NCI-H748 (cell line): ENCODE measurements at regions not wholly inside any gene's neighbourhood (a gene's known extent, or its start where the extent isn't known, plus 50 kb on each side); places are given as distances from the start of the nearest gene placed in this dataset.

Experiments used
- DNase-seq: peaks from one replicate; lab custom pipeline; 2025; ENCODE audit not compliant: unreplicated experiment; lab: John Stamatoyannopoulos, UW

DNA sequence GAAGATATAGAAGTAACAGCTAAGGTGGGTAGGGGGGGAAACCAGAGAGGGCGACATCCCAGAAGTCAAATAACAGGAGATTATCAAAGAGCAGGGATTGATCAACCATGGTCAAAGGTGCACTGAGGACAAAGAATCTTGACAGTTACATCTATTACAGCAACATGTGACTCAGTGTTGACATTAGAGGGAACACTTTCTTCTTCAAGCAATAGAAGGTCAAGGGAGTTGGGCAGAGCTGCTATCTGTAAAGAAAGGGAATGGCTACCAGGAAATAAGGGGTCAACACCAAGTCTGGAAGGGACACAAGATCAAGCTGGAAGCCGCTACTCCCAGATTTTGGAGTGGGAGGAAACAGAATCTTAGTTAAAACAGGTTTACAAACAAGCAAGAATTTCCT, 611.0 kb downstream of the TSN start:
- DNase-seq, result no peak

DNA sequence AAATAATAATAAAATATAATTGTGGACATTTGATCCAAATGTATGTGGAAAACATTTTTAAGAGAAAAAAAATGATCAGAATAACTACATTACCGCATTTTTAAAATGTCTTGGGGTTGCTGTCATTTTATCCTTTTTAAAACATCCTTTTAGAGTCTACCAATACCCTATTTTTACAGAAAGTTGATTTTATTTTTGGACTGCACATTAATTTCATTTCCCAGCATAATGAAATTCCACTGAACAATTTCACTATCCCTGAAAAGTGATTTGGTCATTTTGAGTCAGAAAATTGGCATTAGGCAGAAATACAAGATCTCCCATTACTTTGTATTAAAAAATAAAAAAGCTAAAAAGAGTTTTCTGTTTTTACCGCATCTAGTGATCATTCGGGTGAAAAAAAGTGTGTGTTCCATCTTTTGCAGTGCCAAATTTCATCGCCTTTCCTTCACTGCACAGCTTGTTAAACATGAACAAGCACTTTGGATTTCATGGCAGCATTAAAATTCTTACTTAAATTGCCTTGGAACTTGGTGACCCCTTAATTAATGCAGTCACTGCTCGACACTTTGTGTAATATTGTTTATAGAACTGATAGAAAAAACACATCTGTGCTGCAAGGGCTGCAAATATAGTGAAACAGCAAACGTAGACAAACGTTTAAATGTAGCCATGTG, 611.7 kb downstream of the TSN start:
- no peak for DNase-seq

DNA sequence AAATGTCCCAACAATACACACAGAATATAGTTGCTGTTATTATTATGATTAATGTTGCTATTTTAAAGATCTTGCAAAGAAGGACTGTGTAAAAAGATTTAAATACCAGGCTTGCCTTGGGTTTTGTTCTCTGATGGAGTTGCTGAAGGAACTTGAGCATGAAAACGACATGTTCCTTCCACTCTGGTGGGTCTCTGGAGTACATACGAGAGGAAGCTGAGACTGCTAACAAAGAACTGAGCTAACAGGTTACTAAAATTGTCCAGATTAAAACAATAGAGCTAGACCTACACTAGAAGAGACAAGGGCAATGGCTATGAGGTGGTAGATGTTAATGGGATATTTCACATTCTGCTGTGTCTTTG, 612.2 kb downstream of the TSN start:
- DNase-seq, result no peak

DNA sequence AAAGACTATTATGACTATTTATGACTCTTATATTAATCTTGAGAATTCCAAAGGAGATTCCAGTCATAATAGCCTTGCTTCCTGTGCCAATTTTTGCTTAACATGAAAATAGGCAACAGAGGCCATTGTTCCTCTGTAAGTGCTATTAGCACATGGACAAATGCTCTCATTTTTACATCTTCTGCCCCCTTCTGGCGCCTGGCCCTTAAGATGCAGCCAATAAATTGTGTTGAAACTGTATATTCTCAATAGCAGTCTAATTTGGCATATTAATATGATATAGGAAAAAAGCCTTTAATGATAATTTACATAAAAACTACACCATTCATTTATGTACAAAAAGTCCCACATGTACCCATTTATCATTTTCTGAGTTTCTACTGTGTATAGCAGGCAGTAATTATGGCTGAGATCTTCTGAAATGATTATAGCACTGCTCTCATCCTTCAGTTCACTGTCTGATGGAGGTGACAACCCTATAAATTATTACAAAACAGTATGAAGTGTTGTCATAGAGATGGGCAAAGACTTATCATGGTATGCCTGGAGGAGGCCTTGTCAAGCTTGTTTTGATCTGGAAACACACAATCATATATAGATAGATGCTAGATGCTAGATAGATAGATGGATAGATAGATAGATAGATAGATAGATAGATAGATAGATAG, 613.3 kb downstream of the TSN start:
- peak; percentile 1 for DNase-seq

DNA sequence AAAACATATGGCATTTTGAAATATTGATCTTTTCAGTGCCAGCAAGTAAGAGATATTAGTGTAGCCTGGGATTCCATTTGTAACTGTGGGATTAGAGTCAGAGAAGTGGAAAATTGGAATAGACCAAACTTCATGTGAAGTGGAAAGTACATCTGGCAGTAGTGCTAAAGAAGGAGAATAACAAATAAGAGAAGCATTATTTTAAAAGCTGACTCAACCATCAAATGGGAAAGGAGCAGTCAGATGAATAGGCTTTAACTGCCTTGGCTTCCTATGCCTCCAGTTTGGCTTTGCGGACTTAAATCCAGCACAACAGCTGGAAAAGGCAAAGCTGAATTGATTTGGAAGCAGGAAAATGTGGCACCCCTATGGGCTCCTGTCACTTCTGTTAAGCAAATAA, 623.1 kb downstream of the TSN start:
- DNase-seq, result no peak

DNA sequence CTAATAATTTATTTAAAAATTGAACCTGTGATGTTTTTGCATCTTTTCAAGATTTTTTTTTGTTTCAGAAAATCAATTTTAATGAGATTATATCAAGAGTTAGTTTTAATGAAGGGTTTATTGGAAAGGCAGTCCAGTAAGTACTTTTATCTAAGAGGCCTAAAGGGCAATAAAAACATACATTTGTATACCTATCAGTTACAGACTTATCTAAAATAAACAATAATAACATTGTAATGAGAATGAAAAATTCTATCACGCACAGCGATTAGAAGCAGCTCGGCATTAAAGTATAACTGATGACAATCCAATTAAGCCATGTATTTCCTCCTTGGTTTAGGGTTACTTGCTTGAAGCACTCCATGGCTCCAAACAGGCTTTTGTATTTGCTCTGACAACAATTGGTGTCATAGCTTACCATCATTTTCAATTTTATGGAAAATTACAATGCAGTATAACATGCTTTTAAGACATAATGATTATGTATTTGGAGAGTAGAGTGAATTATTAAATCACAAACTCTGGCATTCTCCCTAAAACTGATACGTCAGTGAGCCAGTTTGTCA, 629.4 kb downstream of the TSN start:
- peak; percentile 42 for DNase-seq

DNA sequence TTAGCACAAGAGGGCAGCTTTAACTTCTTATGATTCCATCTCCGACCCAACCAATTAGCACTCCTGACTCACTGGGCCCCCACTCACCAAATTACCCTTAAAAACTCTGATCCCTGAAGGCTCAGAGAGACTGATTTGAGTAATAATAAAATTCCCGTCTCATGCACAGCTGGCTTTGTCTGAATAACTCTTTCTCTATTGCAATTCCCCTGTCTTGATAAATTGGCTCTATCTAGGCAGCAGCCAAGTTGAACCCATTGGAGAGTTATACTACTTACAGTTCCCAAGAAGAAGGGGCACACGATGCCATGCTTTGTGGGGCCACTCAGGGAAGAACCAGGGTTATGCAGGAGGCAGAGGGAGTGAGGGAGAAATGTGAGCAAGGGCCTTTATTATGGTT, 632.8 kb downstream of the TSN start:
- DNase-seq, result no peak

DNA sequence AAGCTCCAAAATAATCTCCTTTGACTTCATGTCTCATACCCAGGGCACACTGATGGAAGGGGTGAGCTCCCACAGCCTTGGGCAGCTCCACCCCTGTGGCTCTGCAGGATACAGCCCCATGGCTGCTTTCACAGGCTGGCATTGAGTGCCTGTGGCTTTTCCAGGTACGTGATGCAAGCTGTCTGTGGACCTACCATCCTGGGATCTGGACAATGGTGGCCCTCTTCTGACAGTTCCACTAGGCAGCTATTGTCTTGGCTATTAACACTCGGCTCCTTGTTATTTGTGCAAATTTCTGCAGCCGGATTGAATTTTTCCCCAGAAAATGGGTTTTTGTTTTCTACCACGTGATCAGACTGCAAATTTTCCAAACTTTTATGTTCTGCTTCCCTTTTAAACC, 634.2 kb downstream of the TSN start:
- DNase-seq, result no peak

DNA sequence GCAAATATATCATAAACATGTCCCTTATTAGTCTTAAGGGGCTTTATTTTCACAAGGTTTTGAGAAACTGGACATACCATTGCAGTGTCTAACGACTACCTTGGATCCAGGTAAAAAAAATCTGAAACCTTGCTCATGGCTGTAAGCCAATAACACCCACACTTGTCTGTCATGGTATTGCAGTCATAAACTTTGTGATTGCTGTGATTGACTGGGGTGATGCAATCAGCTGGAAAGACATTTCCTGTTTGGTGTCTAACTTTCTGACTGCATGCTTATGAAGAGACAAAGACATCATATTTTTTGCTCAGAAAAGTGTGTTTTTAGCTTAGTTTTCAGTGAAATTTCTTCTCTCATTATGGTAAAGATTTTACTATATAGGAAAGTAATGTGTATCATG, 635.0 kb downstream of the TSN start:
- peak; percentile 9 for DNase-seq

DNA sequence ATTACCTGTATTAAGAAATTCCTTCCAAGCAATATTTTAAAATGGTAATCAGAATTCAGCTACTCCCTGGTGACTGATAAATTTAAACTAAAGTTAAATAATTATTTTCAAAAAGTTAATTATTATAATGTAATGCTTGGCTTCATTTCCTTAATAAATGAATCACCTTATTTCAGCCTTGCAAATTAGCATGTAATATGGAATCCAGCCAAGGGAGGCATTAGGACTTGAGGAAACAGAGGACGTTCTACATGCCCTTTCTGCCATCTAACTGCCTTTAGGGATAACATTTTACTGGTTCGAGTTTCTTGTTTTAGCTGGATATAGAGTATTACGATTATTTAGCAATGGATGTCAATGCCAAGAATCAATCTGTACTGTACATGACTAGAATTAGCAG, 636.3 kb downstream of the TSN start:
- no peak for DNase-seq

DNA sequence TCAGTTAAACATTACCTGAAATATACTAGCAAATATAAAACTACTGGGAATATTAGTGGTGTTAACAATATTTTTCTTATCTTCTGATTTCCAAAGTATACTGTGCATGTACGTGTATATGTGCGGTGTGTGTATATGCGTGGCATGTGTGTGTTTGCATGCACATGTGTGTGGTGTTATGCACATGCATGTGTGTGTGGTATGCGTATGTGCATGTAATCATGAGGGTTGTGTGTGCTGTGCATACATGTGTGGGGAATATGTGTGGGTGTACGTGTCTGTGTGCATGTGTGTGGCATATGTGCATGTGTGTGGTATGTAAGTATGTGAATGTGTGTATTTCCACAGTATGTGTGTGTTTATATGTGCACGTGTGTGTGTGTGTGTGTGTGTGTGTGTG, 640.2 kb downstream of the TSN start:
- DNase-seq, result no peak

DNA sequence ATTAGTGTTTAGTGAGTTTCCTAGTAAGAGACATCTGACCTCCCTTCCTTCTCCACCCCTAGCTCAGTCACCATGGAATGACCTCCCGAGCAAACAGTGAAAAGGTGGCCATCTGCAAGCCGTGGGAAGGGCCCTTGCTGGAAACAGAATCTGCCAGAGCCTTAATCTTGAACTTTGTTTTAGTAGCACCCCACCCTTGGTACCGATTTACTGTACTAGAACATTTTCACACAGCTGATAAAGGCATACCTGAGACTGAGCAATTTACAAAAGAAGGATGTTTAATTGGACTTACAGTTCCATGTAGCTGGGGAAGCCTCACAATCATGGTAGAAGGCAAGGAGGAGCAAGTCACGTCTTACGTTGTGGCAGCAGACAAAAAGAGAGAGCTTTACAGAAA, 655.8 kb downstream of the TSN start:
- no peak for DNase-seq

DNA sequence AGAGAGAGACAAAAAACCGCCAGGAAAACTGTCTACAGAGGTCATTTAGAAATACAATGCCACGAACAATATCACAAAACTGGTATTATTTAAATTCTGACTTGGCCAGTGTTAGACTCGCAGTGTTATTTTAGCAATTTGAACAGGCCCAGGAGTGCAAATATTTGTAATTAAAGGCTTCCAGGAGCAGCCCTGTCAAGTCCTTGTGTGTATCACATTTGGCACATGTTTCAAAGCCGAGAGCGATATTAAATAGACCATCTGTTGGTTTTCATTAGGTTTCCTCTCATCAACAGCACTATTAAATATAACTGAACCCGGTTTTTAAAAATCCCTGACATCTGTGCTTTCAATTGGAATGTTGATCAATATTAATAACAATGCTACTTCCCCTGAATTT, 656.9 kb downstream of the TSN start:
- DNase-seq, result peak; percentile 84

DNA sequence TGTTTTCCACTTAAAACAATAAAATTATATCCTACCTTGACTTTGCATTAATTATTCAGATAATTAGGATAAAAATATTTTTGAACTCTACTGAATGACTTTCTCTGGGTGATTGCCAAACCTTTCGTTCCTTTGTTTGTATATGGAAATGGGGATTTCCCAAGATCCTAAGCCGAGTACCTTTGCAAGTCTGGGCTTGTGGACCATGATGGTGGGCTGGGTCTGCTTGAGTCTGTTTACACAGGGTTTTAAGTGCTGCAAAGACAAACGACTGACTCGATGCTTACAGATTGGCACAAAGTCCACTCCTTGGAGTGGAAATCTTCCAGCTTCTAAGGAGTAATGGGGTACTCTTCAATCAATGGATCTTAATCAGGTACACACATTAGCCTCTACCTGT, 659.5 kb downstream of the TSN start:
- peak; percentile 84 for DNase-seq

DNA sequence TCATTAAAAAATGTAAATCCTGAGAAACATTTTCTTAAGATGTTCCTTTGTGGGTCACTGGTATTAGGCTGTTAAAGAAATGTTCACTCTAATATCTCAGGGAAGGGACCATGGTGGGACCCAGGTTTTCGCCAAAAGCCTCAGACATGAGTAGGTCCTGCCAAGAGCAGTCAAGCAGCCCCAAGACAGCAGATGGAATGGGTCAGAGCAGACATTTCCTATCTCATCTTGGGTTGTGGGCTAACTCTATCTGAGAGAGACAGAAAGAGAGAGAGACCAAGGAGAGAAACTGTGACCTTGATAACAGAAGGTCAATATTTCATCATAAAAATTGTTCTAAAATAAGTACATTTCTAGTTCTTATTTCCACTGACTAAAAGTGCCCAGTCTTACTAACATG, 661.7 kb downstream of the TSN start:
- DNase-seq, result no peak

DNA sequence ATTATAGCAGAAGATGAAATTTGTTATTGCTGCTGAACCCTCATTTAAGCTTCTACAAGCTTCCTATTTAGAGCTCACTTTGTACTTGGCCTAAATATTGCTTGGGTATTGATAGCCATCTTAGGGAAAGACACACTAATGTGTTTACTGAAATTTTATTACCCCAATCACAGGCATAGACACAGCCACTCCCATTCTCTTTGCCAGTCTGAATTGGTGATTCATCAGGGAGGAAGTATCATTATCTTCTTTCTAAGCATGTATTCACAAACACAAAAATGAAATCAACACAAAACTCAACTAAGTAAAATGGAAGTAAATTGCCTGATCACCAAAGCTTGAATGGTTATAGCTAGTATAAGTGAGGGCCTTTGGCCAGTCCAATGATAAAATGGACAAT, 666.3 kb downstream of the TSN start:
- DNase-seq, result peak; percentile 70

DNA sequence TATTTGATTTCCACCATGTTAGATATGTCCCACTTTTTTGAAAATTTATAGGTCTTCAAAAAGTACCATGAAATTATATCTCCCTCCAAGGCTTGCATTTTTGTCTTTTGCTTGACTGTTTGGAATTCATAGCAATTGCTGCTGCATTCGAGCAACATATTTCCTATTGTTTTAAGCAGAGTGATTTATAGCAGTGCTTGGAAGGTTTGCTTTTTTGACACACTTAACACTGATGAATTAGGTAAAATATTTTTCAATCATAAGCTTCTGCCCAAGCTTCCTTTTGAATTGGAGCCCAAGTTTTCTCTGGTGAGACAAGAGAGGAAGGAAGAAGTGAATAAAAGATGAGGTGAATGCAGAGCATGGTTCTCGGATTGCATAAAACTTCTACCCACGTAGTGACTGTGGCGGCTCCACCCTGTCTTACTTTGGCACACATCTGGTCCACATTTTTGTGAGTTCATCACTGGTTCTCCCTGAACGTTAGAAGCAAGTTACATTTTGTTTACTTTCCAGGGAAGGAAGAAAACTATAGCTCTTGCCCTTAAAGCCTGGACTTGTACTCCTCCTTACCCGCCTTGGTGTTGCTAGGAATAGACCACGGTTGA, 667.0 kb downstream of the TSN start:
- DNase-seq, result no peak

DNA sequence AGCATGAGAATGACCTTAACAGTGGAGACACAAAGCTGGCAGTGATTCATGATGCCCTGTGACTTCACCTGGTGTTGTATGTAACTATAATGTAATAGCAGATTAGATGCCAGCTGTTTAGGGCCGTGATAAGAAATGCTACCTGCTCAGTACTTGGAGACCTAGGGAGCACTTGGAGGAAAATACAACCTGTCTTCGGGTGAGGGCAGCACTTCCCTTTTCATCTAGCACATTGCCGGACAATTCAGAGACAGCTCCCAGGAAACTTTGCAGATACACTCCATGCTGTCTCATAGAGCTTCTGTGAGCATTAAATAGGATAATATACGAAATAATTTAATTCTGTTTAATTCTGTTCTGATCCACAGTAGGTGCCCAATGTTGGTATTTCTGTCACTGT, 668.5 kb downstream of the TSN start:
- DNase-seq, result no peak

DNA sequence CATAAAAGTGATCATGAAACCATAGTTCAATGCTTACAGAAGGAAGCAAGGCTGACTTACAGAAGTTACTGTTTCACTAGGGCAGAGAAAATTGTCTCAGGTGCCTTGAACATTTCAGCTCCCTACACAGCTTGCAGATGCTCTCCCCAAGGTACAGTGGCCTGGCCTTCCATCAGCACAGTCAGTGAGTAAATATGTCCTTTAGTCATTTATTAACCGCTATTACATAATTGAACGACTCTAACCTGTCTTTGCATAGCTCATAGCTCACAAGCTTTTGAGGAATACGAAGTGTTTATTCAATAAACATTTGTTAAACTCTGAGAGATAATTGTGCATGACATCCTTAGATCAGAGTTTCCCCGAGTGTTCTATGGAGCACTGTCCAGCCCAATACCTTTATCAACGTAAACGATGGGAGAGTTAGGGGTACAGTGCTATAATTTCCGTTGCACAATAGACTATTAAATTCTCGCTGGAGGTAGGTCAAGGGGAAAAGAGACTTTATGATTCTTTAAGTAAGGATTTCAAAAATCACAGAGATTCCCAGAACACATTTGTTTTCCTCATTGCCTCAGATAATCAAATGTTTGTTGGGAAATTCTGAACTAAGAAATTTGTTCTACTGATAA, 677.8 kb downstream of the TSN start:
- DNase-seq, result peak; percentile 29

DNA sequence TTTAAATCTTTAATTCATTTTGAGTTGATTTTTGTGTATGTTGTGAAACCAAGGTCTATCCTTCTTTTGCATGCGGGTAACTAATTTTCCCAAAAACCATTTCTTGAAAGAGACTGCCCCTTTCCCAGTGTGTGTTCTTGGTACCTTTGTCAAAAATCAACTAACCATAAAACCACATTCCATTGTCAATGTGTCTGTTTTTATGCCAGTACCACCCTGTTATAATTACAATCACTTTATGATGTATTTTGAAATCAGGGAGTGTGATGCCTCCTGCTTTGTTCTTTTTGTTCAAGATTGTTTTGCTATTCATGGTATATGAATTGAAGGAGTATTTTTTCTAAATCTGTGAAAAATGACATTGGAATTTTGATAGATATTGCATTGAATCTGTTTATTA, 689.6 kb downstream of the TSN start:
- DNase-seq, result no peak

DNA sequence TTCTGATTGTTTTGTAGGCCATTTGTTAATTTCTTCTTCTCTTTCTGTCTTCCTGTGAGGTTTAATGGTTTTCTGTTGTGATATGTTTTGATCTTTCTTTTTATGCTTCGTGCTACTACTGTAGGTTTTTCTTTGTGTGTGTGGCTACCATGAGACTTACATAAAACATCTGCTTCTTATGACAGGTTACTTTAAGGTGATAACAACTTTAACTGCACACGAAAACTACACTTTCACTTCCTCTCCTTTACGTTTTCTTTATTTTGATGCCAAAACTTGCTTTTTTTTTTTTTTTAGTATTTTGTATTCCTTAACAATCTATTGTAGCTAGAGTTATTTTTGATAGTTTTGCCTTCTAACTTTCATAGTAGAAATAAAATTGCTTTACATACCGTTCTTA, 691.3 kb downstream of the TSN start:
- no peak for DNase-seq

DNA sequence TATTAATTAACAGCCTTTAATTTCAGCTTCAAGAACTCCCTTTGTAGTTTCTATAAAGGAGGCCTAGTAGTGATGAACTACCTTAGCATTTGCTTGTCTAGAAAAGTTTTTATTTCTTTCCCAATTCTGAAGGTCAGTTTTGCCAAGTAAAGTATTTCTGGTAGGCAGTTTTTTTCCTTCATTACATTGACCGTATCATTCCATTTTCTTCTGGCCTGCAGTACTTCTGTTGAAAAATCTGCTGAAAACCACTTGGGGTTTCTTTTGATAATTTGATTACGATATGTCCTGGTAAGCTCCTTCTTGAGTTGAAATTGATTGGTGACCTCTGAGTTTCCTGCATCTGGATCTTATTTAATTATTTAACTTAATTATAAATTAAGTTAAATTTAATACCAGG, 691.8 kb downstream of the TSN start:
- DNase-seq, result no peak
